IPS-NIHi11 (cell line): ENCODE measurements at regions not wholly inside any gene's neighbourhood (a gene's known extent, or its start where the extent isn't known, plus 50 kb on each side); places are given as distances from the start of the nearest gene placed in this dataset.

Experiments used
- DNase-seq: peaks from one replicate; pipeline ENCODE4 v3.0.0; 2012; ENCODE audit warnings: mixed read lengths, low spot score

- DNase-seq, result no peak
These were observed 58.7 kb downstream of the OTOL1 start for GRCh38 chr3:161555320-161555719.

GRCh38 chr3:161556533-161556932 lies 59.9 kb downstream of the OTOL1 start:
- DNase-seq, result no peak

- DNase-seq, result no peak
These were observed 60.3 kb downstream of the OTOL1 start for GRCh38 chr3:161556941-161557340.

GRCh38 chr3:161557445-161558150 lies 61.0 kb downstream of the OTOL1 start:
- DNase-seq, result no peak

- DNase-seq, result no peak
These were observed 61.6 kb downstream of the OTOL1 start for GRCh38 chr3:161558236-161558635.

- peak; percentile 50 for DNase-seq
These were observed 62.8 kb downstream of the OTOL1 start for GRCh38 chr3:161559177-161559998.

DNA sequence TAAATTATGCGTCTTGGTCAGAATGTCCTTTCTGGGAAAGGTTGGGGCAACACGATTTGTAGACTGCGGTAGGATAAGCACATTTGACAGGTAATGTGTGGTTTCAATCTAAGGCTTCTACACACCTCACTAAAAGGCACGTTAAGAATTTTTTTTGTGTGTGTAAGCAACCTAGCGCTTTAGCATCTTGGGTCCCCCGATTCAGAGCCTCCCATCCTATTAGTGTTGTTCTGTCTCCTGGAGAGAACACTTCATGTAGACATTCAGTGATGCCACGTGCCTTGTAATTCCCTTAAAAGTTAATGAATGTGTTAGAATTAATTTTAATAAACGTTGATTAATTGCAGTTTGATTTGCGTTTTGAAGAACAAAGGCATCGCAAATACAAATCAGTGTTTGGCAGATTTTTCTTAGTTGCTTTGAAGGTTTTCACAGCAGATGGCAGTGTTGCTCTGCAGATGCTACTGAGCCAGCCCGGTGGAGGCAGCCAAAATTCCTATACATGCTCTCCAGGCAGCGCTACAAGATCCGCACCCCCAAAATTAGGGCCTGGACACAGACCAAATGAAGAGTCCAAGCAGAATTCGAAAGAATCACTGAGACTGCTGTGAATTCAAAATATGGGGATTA lies 63.5 kb downstream of the OTOL1 start:
- peak; percentile 44 for DNase-seq

DNA sequence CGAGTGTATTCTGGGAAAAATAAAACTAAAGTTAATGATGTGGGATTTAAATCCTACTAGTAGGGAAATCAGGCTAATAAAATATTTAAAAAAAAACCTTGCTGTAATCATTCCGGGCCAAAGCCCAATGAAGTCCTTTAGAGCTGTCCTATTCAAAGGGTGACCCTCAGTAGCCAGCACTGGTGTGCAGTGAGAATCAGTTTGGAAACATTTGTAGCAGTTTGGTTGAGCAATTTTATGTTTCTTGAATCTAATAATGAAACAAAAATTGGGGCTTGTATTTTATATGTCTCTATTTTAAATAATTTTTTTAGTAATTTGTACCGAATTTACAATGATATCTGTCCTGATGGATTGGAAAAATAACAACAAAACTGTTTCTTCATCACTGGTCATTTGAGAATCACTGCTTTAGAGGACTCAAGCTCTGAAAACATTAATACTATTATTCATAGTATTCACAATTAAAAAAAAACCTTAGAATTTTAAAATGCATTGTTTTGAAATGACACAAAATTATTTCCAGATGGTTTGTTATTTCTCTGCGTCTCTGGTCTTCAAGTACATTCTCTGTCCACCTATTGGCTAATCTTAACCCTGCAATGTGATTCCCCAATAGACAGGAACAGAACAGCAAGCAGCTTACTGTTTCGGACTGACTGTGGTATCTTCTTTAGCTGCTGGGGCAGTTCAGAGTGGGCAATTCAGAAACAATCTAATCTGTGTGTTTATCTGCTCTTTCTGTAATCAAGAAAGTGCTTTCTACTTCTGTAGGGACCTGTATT lies 71.2 kb downstream of the OTOL1 start:
- DNase-seq, result no peak

DNA sequence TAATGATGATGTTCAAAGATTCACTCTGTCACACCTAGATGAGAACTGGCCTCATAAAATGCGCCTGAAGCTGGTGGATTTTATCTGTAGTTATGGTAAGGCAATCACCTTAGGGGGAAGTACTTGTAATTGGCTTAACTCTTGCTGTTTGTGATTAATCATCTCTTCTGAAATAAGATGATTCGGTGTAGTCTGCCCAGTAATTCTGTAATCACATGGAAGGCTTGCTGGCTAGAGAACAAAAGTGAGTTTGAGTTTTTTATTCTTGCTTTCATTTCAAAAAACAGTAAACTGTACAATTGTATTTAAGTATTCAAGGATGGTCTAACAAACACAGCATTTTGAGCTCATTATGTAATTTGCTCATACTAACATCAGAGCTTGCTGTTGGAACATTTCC lies 72.1 kb downstream of the OTOL1 start:
- DNase-seq, result no peak

GRCh38 chr3:161571951-161572350 lies 75.3 kb downstream of the OTOL1 start:
- DNase-seq, result no peak

- no peak for DNase-seq
These were observed 76.5 kb downstream of the OTOL1 start for GRCh38 chr3:161573136-161573535.

DNA sequence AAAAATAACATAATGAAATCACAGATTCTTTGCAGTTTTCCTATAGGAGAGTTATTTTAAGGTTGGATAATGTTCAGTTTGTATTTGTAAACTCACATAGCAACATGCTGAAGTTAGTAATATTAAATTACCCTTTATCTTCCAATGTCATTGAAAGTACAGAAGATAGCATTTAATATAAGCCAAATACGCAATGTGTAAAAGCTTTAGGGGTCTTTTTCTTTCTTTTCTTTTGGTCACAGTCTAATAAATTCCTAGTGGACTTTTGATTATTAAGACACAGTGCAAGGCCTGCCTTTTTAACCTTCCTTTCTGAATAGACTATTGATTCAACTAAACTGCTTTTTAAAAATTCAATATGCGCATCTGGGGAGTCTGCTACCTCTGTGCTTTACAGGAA lies 79.3 kb downstream of the OTOL1 start:
- DNase-seq, result no peak

DNA sequence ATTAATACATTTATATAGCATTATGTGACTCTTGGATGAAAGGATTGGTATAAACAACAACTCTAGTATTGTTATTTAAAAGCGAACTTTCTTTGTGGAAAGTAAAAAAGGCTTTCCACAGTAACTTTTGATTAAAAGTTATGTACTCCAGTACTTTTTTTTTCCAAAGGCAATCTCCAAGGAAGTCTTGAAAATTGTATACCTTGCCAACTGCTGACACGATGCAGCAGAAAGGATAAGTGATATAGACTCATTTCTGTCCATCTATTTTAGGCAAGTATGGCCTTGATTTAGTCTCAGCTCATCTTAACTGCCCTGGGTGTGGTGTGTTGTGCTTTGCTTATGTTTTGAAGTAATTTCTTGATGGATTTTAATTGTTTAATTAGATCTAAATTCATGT lies 79.7 kb downstream of the OTOL1 start:
- no peak for DNase-seq

DNA sequence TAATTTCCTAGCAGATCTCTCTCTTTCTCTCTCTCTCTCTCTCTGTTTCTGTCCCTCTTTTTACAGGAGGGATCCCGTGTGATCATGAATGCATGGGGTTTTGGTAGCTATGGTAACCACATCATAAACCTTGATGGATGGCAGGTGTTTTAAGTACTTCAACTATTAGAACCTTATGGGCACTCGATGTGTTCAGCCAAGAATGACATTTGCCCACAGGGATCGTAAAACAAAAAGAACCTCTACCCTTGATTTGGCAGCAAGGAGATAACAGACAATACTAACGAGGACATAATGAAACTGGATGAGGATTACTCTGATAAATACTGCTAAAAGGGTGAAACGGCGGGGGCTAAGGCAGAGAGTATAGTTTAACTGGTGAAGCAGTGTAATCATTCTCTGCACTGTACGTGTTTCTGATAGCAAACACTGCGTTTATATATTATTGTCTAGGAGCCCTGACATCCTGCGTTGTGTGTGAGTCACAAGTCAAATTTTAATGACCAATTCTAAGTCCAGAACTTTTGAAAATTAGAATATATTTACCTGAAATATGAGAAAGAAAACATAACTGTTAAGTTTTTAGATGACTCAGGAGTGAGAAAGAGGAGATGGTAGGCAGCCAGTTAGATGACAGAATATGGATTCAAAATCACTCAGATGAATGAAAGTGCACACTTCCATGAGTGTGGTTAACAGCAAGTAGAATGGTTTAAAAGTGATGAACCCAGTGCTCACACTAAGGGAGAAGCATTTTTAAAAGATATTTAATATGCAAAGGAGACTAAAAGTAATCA lies 80.3 kb downstream of the OTOL1 start:
- DNase-seq, result no peak

DNA sequence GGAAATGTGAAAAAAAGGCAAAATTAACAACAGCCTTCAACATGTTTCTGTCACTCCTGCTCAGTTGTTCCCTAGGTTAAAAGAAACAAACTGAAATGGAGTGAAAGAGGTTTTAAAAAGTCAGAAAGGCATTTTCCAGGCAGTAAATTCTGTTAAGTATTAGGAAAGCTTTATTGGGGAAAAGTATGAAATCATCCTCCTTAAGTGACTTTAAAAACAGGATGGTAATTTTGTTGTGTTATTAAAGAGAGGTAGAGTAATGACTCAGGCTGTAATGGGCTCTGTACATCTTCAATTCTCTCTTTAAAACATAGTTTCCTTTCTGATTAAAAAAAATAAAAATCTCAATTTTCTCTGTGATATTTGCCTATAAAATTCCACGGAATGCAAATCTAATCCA lies 81.1 kb downstream of the OTOL1 start:
- DNase-seq, result no peak

DNA sequence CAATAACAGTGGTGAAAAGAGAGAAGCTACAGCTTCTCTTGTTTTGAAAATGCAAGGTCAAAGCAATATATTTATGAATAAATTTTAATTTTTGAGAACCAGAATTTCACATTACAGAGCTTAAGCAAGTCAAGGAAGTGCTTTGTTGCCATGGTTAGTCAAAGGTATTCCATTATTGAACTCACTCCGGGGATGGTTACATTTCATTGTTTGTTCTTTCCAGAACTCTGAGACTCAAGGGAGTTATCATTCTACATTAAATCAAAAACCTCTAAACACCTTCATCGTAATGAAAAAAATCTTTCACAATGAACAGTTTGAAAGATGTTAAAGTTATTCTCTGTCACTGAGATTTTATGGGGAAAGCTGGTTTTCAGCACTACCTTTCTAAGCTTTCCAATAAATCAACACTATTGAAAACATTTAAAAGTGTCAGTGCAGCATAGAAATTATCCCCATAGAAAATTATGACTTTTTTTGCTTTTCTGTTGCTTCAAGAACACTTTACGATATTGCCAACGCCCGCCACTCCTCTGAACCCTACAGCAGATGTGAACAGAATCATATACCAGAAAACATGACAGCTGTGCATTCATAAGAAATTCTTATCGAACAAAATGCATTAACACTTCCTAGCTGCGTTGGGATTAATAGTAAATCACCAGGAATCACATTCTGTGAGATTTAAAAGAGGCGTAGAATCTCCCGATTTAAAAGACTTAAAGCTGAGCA lies 83.0 kb downstream of the OTOL1 start:
- DNase-seq, result no peak

- no peak for DNase-seq
These were observed 89.3 kb downstream of the OTOL1 start for GRCh38 chr3:161585922-161586321.

GRCh38 chr3:161586556-161587235 lies 90.1 kb downstream of the OTOL1 start:
- DNase-seq, result no peak

DNA sequence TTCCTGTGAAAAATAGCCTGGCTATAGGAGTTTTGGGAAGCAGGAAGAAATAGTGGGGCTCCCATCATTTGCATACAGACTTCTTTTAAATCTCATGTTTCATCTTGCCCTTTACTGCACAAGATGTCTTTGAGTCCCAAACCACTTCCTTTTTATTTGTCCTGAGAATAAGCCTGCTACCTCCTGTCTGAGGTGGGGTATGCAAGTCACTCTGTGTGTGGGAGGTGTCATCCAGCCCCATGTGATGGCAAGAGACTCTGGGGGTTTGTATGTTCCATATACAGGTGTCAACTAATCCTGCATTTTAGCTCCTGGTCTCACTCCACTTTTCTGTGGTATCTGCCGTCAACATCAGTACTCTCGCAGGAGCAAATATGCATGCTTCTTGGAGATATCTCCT lies 102.0 kb downstream of the OTOL1 start:
- no peak for DNase-seq

DNA sequence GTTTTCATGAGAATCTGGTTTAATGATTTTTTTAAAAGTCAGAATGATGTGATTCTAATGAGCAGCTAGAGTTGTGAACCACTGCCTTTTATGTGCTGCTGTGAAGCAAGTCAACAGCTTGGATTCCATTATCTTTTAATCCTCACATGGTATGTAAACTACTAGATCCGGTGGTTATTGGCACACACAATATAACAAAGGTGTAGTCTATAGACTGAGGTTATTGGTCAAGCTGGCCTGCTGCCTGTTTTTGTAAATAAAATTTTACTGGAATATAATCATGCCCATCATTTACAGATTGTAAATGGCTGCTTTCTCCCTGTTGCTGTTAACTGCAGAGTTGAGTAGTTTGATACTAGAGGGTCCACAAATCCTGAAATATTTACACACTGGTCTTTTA lies 103.1 kb downstream of the OTOL1 start:
- no peak for DNase-seq
